NB4 (cell line): ENCODE measurements at regions not wholly inside any gene's neighbourhood (a gene's known extent, or its start where the extent isn't known, plus 50 kb on each side); places are given as distances from the start of the nearest gene placed in this dataset.

Experiments
- DNase-seq: peaks from one replicate; pipeline ENCODE4 v3.0.0; 2010; ENCODE audit warnings: low read depth
- H3K4me3 ChIP-seq: one replicate; pipeline ENCODE4 v1.5.1; 2011; ENCODE audit warnings: mild to moderate bottlenecking, low read depth, low read length, moderate library complexity
- CTCF ChIP-seq: IDR thresholded peaks from one replicate; pipeline ENCODE4 v1.5.1; 2012; ENCODE audit warnings: low read depth, low read length
- MYC ChIP-seq: IDR thresholded peaks from 2 replicates; pipeline ENCODE4 v1.6.1; 2011; ENCODE audit warnings: low read depth, low read length
- POLR2A ChIP-seq: IDR thresholded peaks from 2 replicates; pipeline ENCODE4 v1.6.1; 2011; ENCODE audit warnings: mild to moderate bottlenecking; ENCODE audit not compliant: insufficient read length; ENCODE audit errors: extremely low read depth
- TF ChIP-seq, protein P1 (sequence below): IDR thresholded peaks from 2 replicates; pipeline ENCODE4 v1.6.1; 2011; ENCODE audit warnings: low read depth, low read length

- TF ChIP-seq MYC (no peak), POLR2A (no peak), CTCF (no peak)
- TF ChIP-seq, protein P1, sequence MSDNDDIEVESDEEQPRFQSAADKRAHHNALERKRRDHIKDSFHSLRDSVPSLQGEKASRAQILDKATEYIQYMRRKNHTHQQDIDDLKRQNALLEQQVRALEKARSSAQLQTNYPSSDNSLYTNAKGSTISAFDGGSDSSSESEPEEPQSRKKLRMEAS, result no peak
- no peak for DNase-seq
Observed at GRCh38 chr15:87781959-87782625, 474.4 kb downstream of the NTRK3 start.

DNA sequence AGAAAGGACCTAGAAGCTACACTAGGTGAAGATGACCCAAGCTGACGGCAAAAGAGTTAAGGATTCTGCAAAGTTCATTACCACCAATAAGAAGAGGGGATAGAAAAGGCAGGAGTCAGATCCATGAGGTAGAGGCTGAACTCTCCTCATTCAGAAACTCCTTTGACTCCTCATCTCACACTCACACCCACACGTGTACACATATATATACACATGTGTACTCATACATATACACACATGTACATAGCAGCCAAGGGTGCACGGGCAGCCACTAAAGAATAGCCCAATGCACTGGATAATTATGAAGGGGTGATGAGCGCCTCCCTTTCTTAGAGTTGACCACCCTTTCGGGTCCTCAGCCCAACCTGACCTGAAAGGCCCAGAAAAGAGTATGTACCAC is 476.8 kb downstream of the NTRK3 start:
- no peak overlapping the region for H3K4me3 ChIP-seq
- TF ChIP-seq MYC (no peak), POLR2A (no peak), CTCF (no peak)
- TF ChIP-seq, protein P1, result no peak
- DNase-seq, result no peak

More at GRCh38 chr15:87781959-87782625, 474.4 kb downstream of the NTRK3 start:
- no peak overlapping the region for H3K4me3 ChIP-seq

DNA sequence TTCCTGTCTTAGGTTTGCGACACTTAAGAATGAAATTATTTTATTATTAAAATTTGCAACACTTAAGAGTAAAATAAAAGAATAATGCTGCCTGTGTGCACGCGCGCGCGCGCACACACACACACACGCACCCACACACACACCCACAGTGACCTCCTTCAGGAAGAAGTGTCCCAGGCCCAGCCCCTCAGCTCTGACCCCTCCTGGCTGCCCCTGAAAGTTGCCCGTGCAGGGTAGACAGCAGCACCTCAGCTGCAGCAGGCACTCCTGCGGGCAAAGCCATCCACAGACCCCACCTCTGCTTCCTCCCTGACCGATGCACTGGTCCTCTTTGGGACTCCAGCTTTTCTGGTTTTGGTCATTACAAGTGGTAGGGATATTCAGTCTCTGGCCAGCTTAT is 478.2 kb downstream of the NTRK3 start:
- TF ChIP-seq CTCF (no peak), POLR2A (no peak), MYC (no peak)
- TF ChIP-seq, protein P1, result no peak

GRCh38 chr15:87777054-87777561 is 479.4 kb downstream of the NTRK3 start:
- H3K4me3 ChIP-seq, result no peak overlapping the region
- DNase-seq, result peak; percentile 27
- TF ChIP-seq, protein P1, result no peak
- no peak for TF ChIP-seq POLR2A
- TF ChIP-seq CTCF, result no peak
- TF ChIP-seq MYC, result no peak

More for the DNA sequence above, 478.2 kb downstream of the NTRK3 start:
- DNase-seq, result no peak
- H3K4me3 ChIP-seq, result no peak overlapping the region

- H3K4me3 ChIP-seq, result no peak overlapping the region
- TF ChIP-seq MYC (no peak), POLR2A (no peak), CTCF (no peak)
- TF ChIP-seq, protein P1, result no peak
- no peak for DNase-seq
Observed at GRCh38 chr15:87767516-87767915, 489.0 kb downstream of the NTRK3 start.
